ENCODE measurements at regions not wholly inside any gene's neighbourhood (a gene's known extent, or its start where the extent isn't known, plus 50 kb on each side); places are given as distances from the start of the nearest gene placed in this dataset.
"Not testable (repeated sequence)": the region's sequence is repeated elsewhere in the genome, so short reads cannot be mapped to it uniquely, and the experiment has no call there.

DNA sequence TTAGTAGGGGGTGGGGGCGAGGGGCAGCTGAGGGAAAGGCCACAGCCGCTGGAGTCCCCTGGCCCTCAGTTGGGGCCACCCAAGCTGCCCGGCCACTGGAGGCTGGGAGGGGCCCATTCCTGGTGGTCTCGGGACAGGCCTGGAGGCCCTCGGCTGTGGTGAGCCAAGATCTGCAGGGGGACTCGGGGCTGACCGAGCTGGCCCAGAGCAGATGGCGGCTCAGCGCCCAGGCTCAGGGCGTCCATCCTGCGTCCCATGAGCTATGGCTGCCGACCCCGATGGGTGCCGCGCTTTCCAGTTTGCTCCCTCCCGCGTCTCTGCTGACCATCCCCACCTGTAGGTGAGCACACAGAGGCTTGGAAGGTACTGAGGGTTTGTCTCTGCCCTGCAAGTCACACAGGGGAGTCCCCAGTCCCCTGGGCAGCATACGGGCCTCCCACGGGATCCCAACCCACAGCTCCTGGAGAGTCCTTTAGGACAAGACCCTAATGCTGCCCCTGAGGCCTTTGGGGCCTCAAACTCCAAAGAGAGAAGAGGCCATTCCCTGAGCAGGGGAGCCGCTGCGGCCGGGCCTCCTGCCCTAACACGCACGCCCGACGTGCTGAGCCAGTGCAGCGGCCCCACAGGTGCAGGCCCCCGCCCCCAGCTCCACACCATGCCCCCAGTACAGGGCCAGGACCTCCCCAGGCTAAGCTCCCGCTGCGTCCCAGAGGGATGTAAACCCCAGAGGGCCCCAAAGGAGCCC is 107.2 kb downstream of the MICALL2 start:
- TF ChIP-seq, protein P1, sequence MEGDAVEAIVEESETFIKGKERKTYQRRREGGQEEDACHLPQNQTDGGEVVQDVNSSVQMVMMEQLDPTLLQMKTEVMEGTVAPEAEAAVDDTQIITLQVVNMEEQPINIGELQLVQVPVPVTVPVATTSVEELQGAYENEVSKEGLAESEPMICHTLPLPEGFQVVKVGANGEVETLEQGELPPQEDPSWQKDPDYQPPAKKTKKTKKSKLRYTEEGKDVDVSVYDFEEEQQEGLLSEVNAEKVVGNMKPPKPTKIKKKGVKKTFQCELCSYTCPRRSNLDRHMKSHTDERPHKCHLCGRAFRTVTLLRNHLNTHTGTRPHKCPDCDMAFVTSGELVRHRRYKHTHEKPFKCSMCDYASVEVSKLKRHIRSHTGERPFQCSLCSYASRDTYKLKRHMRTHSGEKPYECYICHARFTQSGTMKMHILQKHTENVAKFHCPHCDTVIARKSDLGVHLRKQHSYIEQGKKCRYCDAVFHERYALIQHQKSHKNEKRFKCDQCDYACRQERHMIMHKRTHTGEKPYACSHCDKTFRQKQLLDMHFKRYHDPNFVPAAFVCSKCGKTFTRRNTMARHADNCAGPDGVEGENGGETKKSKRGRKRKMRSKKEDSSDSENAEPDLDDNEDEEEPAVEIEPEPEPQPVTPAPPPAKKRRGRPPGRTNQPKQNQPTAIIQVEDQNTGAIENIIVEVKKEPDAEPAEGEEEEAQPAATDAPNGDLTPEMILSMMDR (IDR thresholded peaks at IDR 0.05), result no peak
- TF ChIP-seq ZFX (IDR thresholded peaks at IDR 0.05; ENCODE audit: borderline replicate concordance), result no peak
- H3K27ac ChIP-seq, result no peak overlapping the region

DNA sequence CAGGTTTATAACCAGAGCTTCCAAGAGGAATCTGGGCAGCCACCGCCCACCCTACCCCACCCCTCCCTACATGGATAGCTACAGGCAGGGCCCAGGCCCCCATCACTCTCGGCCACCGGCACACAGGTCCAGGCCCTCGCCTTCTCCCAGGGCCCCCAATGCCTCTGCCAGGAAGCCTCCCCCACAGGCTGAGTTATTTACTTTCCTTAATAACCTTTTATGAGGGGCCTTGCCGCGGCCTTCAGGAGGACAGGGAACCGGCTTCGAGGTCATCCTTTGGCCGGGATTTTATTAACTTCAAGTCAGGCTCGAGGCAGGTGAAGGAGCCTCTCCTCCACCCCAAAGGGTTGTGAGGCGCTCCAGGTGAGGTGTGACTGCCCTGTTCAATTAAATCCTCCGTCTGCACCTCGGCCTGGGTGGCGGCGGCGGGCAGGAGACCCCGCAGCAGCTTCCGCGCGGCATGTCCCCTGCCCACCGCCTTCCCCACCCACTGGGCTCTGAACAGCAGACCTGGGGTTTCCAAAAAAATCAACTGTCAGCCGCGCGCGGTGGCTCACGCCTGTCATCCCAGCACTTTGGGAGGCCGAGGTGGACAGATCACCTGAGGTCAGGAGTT is 106.5 kb downstream of the MICALL2 start:
- H3K27ac ChIP-seq, result no peak overlapping the region
- TF ChIP-seq, protein P1 (IDR thresholded peaks at IDR 0.05), result no peak
- TF ChIP-seq ZFX (IDR thresholded peaks at IDR 0.05; ENCODE audit: borderline replicate concordance), result no peak

DNA sequence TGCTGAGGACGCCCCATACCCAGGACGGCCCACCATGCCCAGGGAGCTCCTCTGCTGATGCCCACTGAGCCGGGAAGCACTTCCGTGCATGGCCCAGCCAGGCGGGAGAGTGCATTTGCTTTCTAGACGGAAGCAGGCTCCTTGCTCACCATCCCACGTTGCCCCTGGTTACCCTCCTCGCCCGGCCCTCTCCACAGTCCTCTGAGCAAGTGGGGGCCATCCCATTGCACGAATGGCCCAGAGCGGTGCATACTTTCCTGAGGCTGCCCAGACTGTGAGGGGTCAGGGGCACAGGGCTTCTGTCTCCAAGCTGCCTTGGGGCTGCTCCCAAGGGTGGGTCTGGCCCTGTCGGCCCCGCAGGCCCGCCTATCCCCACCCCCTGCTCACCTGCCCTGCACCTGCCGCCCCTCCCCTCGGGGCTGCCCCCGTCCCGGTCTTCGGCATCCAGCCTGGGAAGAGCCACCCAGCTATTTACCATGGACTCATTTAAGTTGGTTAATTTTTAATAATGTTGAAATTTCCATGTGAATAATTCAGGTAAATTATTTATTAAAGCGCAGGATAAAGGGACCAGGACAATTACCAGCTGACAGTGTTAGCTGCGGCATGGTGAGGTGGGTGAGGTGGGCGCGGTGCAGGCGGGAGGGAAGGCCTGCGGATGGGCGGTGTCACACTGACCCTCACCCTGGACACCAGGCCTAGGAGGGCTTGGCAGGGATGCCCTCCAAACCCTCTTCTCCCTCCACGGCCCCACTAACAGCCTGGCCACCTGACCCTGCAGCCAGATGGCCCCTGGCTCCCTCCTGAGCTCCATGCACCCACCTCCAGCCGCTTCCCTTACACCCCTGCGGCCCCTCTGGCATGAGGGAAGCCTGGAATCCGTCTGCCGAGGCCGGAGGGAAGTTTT is 104.4 kb downstream of the MICALL2 start:
- H3K27ac ChIP-seq, result no peak overlapping the region
- TF ChIP-seq, protein P1 (IDR thresholded peaks at IDR 0.05), result no peak
- no peak for TF ChIP-seq ZFX (IDR thresholded peaks at IDR 0.05; ENCODE audit: borderline replicate concordance)

DNA sequence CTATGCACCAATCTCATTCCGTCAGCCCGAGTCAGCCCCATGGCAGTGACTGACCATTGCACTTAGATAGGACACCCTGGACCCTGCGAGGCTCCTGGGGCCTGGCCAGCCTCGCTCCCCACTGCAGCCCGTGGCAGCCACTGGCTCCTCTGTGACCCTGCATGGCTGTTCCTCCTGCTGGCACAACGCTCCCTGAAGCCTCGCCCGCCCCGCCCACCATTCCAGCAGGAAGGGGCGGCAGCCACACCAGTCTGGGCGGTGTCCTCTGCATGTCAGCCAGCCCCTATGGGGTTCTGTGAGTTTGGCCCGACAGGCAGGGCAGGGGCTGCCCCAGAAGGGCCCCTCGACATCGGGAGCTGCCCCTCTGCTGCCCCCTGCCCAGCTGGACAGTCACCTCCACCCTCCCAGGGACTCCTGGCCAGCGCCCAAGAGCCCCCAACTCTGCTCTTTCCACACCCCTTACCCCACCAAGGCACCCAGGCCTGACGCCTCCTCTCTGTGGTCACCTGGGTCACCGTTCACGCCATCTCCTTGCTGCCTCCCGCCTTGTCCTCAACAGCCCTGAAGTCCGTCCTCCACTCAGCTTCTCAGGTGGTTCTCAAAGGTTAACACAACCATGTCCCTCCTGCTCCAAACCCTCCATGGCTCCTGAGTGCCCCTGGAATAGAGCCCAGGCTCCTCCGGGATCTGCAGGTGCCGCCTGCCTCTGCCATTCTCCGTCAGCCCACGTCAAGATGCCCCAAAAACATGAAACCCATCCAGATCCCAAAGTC is 103.5 kb downstream of the MICALL2 start:
- no peak for TF ChIP-seq ZFX (IDR thresholded peaks at IDR 0.05; ENCODE audit: borderline replicate concordance)
- TF ChIP-seq, protein P1 (IDR thresholded peaks at IDR 0.05), result no peak

DNA sequence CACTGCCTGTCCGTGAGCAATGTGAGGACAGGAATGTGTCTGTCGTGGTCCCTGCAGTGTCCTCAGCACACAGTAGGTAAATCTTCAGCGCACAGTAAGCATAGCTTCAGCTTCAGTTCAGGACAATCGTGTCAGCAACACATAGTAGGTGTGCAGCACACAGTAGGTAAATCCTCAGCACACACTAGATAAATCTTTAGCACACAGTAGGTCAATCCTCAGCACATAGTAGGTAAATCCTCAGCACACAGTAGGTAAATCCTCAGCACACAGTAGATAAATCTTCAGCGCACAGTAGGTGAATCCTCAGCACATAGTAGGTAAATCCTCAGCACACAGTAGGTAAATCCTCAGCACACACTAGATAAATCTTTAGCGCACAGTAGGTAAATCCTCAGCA is 102.4 kb downstream of the MICALL2 start:
- not testable (repeated sequence) for H3K27ac ChIP-seq

More for the DNA sequence above, 103.5 kb downstream of the MICALL2 start:
- H3K27ac ChIP-seq, result no peak overlapping the region

DNA sequence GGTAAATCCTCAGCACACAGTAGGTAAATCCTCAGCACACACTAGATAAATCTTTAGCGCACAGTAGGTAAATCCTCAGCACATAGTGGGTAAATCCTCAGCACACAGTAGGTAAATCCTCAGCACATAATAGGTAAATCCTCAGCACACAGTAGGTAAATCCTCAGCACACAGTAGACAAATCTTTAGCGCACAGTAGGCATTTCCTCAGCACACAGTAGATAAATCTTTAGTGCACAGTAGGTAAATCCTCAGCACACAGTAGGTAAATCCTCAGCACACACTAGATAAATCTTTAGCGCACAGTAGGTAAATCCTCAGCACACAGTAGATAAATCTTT is 102.0 kb downstream of the MICALL2 start:
- not testable (repeated sequence) for H3K27ac ChIP-seq

DNA sequence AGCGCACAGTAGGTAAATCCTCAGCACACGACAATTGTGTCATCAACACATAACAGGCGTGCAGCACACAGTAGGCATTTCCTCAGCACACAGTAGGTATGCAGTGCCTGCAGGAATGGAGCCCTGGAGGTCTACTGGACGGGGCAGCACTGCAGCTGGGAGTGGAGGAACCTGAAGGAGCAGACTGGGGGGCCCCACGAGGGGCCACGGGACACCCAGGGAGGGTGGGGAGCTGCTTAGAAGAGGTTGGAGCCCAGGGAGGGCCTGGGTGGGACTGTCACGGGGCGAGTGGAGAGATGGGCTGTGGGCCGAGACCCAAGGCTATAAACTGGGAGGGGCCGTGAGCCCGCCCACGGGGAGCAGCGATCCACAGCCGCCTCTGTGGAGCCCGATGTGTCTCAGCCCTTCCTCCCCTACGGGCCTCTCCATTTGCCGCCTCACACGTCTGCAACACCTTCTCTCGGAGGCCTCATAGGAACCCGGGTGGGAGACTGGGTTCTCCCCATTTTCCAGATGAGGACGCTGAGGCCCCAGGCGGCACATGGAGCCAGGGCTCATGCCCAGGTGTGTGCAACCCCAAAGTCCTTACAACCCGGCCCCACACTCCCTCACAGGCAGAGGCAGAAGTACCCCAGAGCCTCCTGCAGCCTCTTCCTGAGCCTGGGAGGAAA is 101.5 kb downstream of the MICALL2 start:
- no peak for TF ChIP-seq ZFX (IDR thresholded peaks at IDR 0.05; ENCODE audit: borderline replicate concordance)
- TF ChIP-seq, protein P1 (IDR thresholded peaks at IDR 0.05), result no peak
- no peak overlapping the region for H3K27ac ChIP-seq
